H9 (cell line): ENCODE measurements at regions not wholly inside any gene's neighbourhood (a gene's known extent, or its start where the extent isn't known, plus 50 kb on each side); places are given as distances from the start of the nearest gene placed in this dataset.
A peak's percentile ranks its signal among the peaks of the same experiment; 100 is the strongest.

Experiments
- DNase-seq: peaks from one replicate; pipeline ENCODE4 v3.0.0-alpha.2; 2017
- H2AFZ ChIP-seq: one replicate; pipeline ENCODE4 v1.6.1; 2013; ENCODE audit warnings: mild to moderate bottlenecking, low read length, control low read depth, moderate library complexity
- H2AK5ac ChIP-seq: 2 replicates; pipeline ENCODE4 v1.6.1; 2013; ENCODE audit warnings: low read length, control low read depth, mixed read lengths; ENCODE audit not compliant: insufficient read length
- H2BK120ac ChIP-seq: one replicate; pipeline ENCODE4 v1.6.1; 2013; ENCODE audit warnings: low read depth, mild to moderate bottlenecking, low read length, control low read depth, inconsistent platforms; ENCODE audit not compliant: poor library complexity, severe bottlenecking
- H2BK12ac ChIP-seq: 2 replicates; pipeline ENCODE4 v1.6.1; 2013; ENCODE audit warnings: low read length, control low read depth, mixed read lengths, low read depth; ENCODE audit not compliant: insufficient read length
- H2BK15ac ChIP-seq: 2 replicates; pipeline ENCODE4 v1.6.1; 2013; ENCODE audit warnings: low read depth, low read length, control low read depth
- H2BK20ac ChIP-seq: one replicate; pipeline ENCODE4 v1.6.1; 2013; ENCODE audit warnings: low read depth, mild to moderate bottlenecking, low read length, control low read depth, inconsistent platforms; ENCODE audit not compliant: poor library complexity, severe bottlenecking
- H2BK5ac ChIP-seq: 2 replicates; pipeline ENCODE4 v1.6.1; 2013; ENCODE audit warnings: low read length, control low read depth, mixed read lengths; ENCODE audit not compliant: insufficient read length
- H3K14ac ChIP-seq: 2 replicates; pipeline ENCODE4 v1.6.1; 2013; ENCODE audit warnings: low read length, control low read depth; ENCODE audit not compliant: insufficient read depth
- H3K18ac ChIP-seq: 2 replicates; pipeline ENCODE4 v1.6.1; 2013; ENCODE audit warnings: low read depth, mild to moderate bottlenecking, mixed read lengths, low read length, control low read depth; ENCODE audit not compliant: insufficient read length
- H3K23ac ChIP-seq: 2 replicates; pipeline ENCODE4 v1.6.1; 2013; ENCODE audit warnings: low read length, control low read depth, mixed read lengths, low read depth; ENCODE audit not compliant: insufficient read length
- H3K23me2 ChIP-seq: 2 replicates; pipeline ENCODE4 v1.6.1; 2013; ENCODE audit warnings: low read depth, mild to moderate bottlenecking, mixed read lengths, low read length, control low read depth; ENCODE audit not compliant: insufficient read length, poor library complexity, severe bottlenecking
- H3K27ac ChIP-seq: 2 replicates; pipeline ENCODE4 v1.5.1; 2013; ENCODE audit warnings: low read length, control low read depth, mixed read lengths, low read depth; ENCODE audit not compliant: insufficient read length
- H3K27me3 ChIP-seq: 2 replicates; pipeline ENCODE4 v1.6.1; 2013; ENCODE audit warnings: low read length, control low read depth, inconsistent platforms; ENCODE audit not compliant: insufficient read depth
- H3K4ac ChIP-seq: 2 replicates; pipeline ENCODE4 v1.6.1; 2013; ENCODE audit warnings: low read depth, mild to moderate bottlenecking, control low read depth, inconsistent platforms, low read length, moderate library complexity
- H3K4me1 ChIP-seq: 2 replicates; pipeline ENCODE4 v1.6.1; 2013; ENCODE audit warnings: low read length, control low read depth, inconsistent platforms; ENCODE audit not compliant: insufficient read depth
- H3K4me2 ChIP-seq: 2 replicates; pipeline ENCODE4 v1.6.1; 2013; ENCODE audit warnings: low read length, control low read depth, mixed read lengths; ENCODE audit not compliant: insufficient read length, insufficient read depth
- H3K56ac ChIP-seq: 2 replicates; pipeline ENCODE4 v1.6.1; 2013; ENCODE audit warnings: low read depth, mild to moderate bottlenecking, mixed read lengths, low read length, control low read depth; ENCODE audit not compliant: insufficient read length
- H3K79me1 ChIP-seq: 2 replicates; pipeline ENCODE4 v1.6.1; 2013; ENCODE audit warnings: low read depth, mild to moderate bottlenecking, moderate library complexity, low read length, control low read depth, inconsistent platforms; ENCODE audit not compliant: insufficient read depth, poor library complexity, severe bottlenecking
- H3K79me2 ChIP-seq: 2 replicates; pipeline ENCODE4 v1.6.1; 2013; ENCODE audit warnings: low read length, control low read depth, inconsistent platforms; ENCODE audit not compliant: insufficient read depth
- H3K9ac ChIP-seq: 2 replicates; pipeline ENCODE4 v1.6.1; 2013; ENCODE audit warnings: low read length, control low read depth, mixed read lengths; ENCODE audit not compliant: insufficient read length; ENCODE audit errors: extremely low read depth
- H3K9me3 ChIP-seq: one replicate; pipeline ENCODE4 v1.6.1; 2013; ENCODE audit warnings: low read depth, low read length, inconsistent platforms; ENCODE audit not compliant: control insufficient read depth
- H3T11ph ChIP-seq: one replicate; pipeline ENCODE4 v1.6.1; 2013; ENCODE audit warnings: mild to moderate bottlenecking, low read length, control low read depth, inconsistent platforms
- H4K20me1 ChIP-seq: one replicate; pipeline ENCODE4 v1.6.1; 2013; ENCODE audit not compliant: control insufficient read depth, insufficient read length, insufficient read depth
- H4K5ac ChIP-seq: 2 replicates; pipeline ENCODE4 v1.6.1; 2013; ENCODE audit warnings: low read depth, mild to moderate bottlenecking, mixed read lengths, low read length, control low read depth; ENCODE audit not compliant: insufficient read length
- H4K8ac ChIP-seq: replicated peaks from 2 replicates; pipeline ENCODE4 v1.6.1; 2013; ENCODE audit warnings: low read length, control low read depth, mixed read lengths, low read depth; ENCODE audit not compliant: insufficient read length
- H4K91ac ChIP-seq: 2 replicates; pipeline ENCODE4 v1.6.1; 2013; ENCODE audit warnings: low read depth, mild to moderate bottlenecking, moderate library complexity, mixed read lengths, low read length, control low read depth; ENCODE audit not compliant: insufficient read length
- H3K27ac Mint-ChIP-seq, 3 experiments: 2 replicates in 2 of 3; 3 replicates in 1 of 3; pipeline ENCODE4 v1.8.0; 2020 to 2021; ENCODE audit warnings: mixed read lengths in 3 of 3, mild to moderate bottlenecking in 1 of 3, moderate library complexity in 1 of 3
- H3K27me3 Mint-ChIP-seq: 2 replicates; pipeline ENCODE4 v1.8.0; 2021; ENCODE audit warnings: low read depth, mild to moderate bottlenecking, moderate library complexity, mixed read lengths
- H3K36me3 Mint-ChIP-seq, 3 experiments: 2 replicates in 2 of 3; 3 replicates in 1 of 3; pipeline ENCODE4 v1.8.0; 2020 to 2021; ENCODE audit warnings: low read depth in 3 of 3, mixed read lengths in 3 of 3; ENCODE audit not compliant: insufficient read depth in 1 of 3
- H3K4me1 Mint-ChIP-seq, 2 experiments: 2 replicates each; pipeline ENCODE4 v1.8.0; 2020; ENCODE audit warnings: mixed read lengths in 2 of 2
- H3K4me3 Mint-ChIP-seq, 2 experiments: 2 replicates in 1 of 2; 3 replicates in 1 of 2; pipeline ENCODE4 v1.8.0; 2020 to 2021; ENCODE audit warnings: mild to moderate bottlenecking in 2 of 2, mixed read lengths in 2 of 2, moderate library complexity in 1 of 2
- H3K9me3 Mint-ChIP-seq, 2 experiments: 2 replicates in 1 of 2; 3 replicates in 1 of 2; pipeline ENCODE4 v1.8.0; 2020; ENCODE audit warnings: mild to moderate bottlenecking in 2 of 2, mixed read lengths in 2 of 2, moderate library complexity in 1 of 2
- CTCF ChIP-seq: fragments of 200-600 bp; sonication (generic); conservative IDR thresholded peaks from 3 replicates; pipeline ENCODE4 v1.8.0; 2021; ENCODE audit warnings: antibody characterized with exemption, mild to moderate bottlenecking
- WGBS: extraction: QIAGEN DNeasy Blood & Tissue Kit; methylation state at CpG from one replicate; pipeline ENCODE4 v1.1.7; 2013; ENCODE audit warnings: missing lambda C conversion rate, low lambda C conversion rate, mixed read lengths; ENCODE audit not compliant: insufficient read length; ENCODE audit errors: extremely low coverage; 5-methylcytosine and 5-hydroxymethylcytosine counted together

GRCh38 chr21:24895885-24896734, 711.2 kb downstream of the MRPL39 start:
- no peak overlapping the region for H3K23ac ChIP-seq
- Mint-ChIP-seq H3K4me3 (no peak overlapping the region), H3K9me3 (peaks cover 22 to 43% of the 10 kb centered on the region in 2 experiments), H3K4me1 (peaks cover 4 to 5% of the 10 kb centered on the region in 2 experiments; a peak in 3 of 4 replicates), H3K36me3 (no peaks in the 10 kb centered on the region), H3K27me3 (no peaks in the 10 kb centered on the region; the same call in 1 of the 2 replicates), H3K27ac (no peak overlapping the region; a peak in 1 of 7 replicates)
- H2BK20ac ChIP-seq, result no peak overlapping the region
- DNase-seq, result no peak
- no peaks in the 10 kb centered on the region for H3K23me2 ChIP-seq
- no peak overlapping the region for H3K14ac ChIP-seq
- H3K4ac ChIP-seq, result no peak overlapping the region
- no CpG with 5 or more reads among the region's 3 CpGs for WGBS
- no peak overlapping the region for H3T11ph ChIP-seq
- H2BK12ac ChIP-seq, result no peak overlapping the region
- H3K4me2 ChIP-seq, result no peak overlapping the region
- no peak overlapping the region for H2BK120ac ChIP-seq
- no peak overlapping the region for H4K91ac ChIP-seq
- H4K8ac ChIP-seq, result no peak overlapping the region
- no peak overlapping the region for H4K5ac ChIP-seq
- no peak overlapping the region for H3K27ac ChIP-seq
- H3K9ac ChIP-seq, result no peak overlapping the region
- peak; percentile 64 for TF ChIP-seq CTCF
- no peak overlapping the region for H3K18ac ChIP-seq
- H3K79me2 ChIP-seq, result no peaks in the 10 kb centered on the region
- H2BK15ac ChIP-seq, result no peak overlapping the region
- no peaks in the 10 kb centered on the region for H3K27me3 ChIP-seq
- no peaks in the 10 kb centered on the region for H4K20me1 ChIP-seq
- H2AK5ac ChIP-seq, result no peak overlapping the region
- no peak overlapping the region for H3K56ac ChIP-seq
- H3K79me1 ChIP-seq, result no peaks in the 10 kb centered on the region
- H2AFZ ChIP-seq, result no peak overlapping the region
- no peaks in the 10 kb centered on the region for H3K9me3 ChIP-seq
- H3K4me1 ChIP-seq, result no peaks in the 10 kb centered on the region; the same call in 1 of the 2 replicates
- H2BK5ac ChIP-seq, result no peak overlapping the region
